ENCODE measurements at regions not wholly inside any gene's neighbourhood (a gene's known extent, or its start where the extent isn't known, plus 50 kb on each side); places are given as distances from the start of the nearest gene placed in this dataset.

DNA sequence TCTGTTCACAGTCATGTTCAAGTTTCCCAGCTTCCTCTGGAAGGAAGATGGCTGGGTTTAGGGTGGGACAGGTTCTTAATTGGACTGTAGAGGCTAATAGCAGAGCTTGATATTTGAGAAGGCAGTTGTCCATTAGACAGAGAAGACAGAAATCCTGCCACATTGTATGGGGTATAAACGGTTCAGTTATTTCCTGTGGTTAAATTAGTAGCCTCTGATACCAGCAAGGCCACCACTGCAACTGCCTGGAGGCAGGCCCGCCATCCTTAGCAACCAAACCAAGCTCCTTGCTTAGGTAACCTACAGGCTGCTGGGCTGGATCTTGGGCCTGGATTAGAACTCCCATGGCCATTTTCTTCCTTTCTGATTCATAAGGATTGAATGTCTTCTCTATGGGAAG is 1367.0 kb downstream of the PCDH7 start:
- no peaks in the 10 kb centered on the region for H3K4me1 ChIP-seq (ENCODE audit: control insufficient read depth, insufficient read depth, low read length)
- no peaks in the 10 kb centered on the region for H3K36me3 ChIP-seq (ENCODE audit: control insufficient read depth, insufficient read depth, low read length)
- intact Hi-C loops (cut with micrococcal nuclease) = no loop called here
- H3K9me3 ChIP-seq (ENCODE audit: control insufficient read depth, insufficient read depth, low read length) = peaks cover 14% of the 10 kb centered on the region
- peaks cover 8 to 15% of the 10 kb centered on the region in 2 donors for H3K9me3 Mint-ChIP-seq
- WGBS (ENCODE audit: insufficient coverage) = 85% methylated on average over 2 of the region's 2 CpGs
- H3K27me3 Mint-ChIP-seq (ENCODE audit: low read depth in 2 of 2) = no peaks in the 10 kb centered on the region
- DNase-seq = no peak
- no peak overlapping the region for H3K4me3 Mint-ChIP-seq
- H3K27ac Mint-ChIP-seq = no peak overlapping the region
- ATAC-seq = no peak
- no peak for TF ChIP-seq CTCF (IDR thresholded peaks at IDR 0.05)
- no peak overlapping the region for H3K4me3 ChIP-seq (ENCODE audit: low read length)
- no peaks in the 10 kb centered on the region for H3K27me3 ChIP-seq (ENCODE audit: control insufficient read depth, insufficient read depth, low read length)
- no peaks in the 10 kb centered on the region for H3K36me3 Mint-ChIP-seq
- H3K4me1 Mint-ChIP-seq = no peaks in the 10 kb centered on the region
- H3K27ac ChIP-seq (ENCODE audit: low read length) = no peak overlapping the region

- Mint-ChIP-seq H3K27ac (no peak overlapping the region), H3K27me3 (ENCODE audit: low read depth in 2 of 2) (no peaks in the 10 kb centered on the region), H3K4me1 (no peaks in the 10 kb centered on the region), H3K4me3 (no peak overlapping the region), H3K36me3 (peaks cover 8% of the 10 kb centered on the region), H3K9me3 (peaks cover 3 to 9% of the 10 kb centered on the region in 2 donors)
- TF ChIP-seq CTCF (IDR thresholded peaks at IDR 0.05) = no peak
- WGBS (ENCODE audit: insufficient coverage) = 80% methylated on average over 2 of the region's 2 CpGs
- H3K9me3 ChIP-seq (ENCODE audit: control insufficient read depth, insufficient read depth, low read length) = peaks cover 5% of the 10 kb centered on the region
- H3K4me1 ChIP-seq (ENCODE audit: control insufficient read depth, insufficient read depth, low read length) = no peaks in the 10 kb centered on the region
- no peak overlapping the region for H3K4me3 ChIP-seq (ENCODE audit: low read length)
- H3K36me3 ChIP-seq (ENCODE audit: control insufficient read depth, insufficient read depth, low read length) = no peaks in the 10 kb centered on the region
- DNase-seq = no peak
- no peaks in the 10 kb centered on the region for H3K27me3 ChIP-seq (ENCODE audit: control insufficient read depth, insufficient read depth, low read length)
- intact Hi-C loops (cut with micrococcal nuclease) = no loop called here
- no peak for ATAC-seq
- H3K27ac ChIP-seq (ENCODE audit: low read length) = no peak overlapping the region
These were observed 1374.8 kb downstream of the PCDH7 start for GRCh38 chr4:32094987-32095386.

DNA sequence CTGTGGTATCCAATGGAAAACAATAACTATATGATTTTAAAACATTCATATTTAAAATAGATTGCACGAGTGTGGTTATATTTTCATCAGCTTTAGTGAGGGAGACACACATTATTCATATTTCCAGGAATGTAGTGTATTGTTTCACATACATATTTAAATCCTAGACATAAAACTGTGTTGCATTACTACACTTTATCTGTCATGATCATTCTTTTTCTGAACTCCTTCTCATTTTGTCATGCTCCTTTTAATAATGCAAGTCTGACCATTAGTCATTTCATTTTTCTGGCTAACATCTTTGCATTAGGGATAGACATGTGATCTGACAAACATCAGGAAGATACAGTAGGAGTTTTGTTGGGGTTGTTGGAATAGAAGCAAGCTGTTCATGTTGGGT is 1382.7 kb downstream of the PCDH7 start:
- H3K36me3 Mint-ChIP-seq = no peaks in the 10 kb centered on the region
- intact Hi-C loops (cut with micrococcal nuclease) = no loop called here
- TF ChIP-seq CTCF (IDR thresholded peaks at IDR 0.05) = no peak
- Histone ChIP-seq H3K27me3 (ENCODE audit: control insufficient read depth, insufficient read depth, low read length) (no peaks in the 10 kb centered on the region), H3K27ac (ENCODE audit: low read length) (no peak overlapping the region), H3K9me3 (ENCODE audit: control insufficient read depth, insufficient read depth, low read length) (no peaks in the 10 kb centered on the region), H3K36me3 (ENCODE audit: control insufficient read depth, insufficient read depth, low read length) (no peaks in the 10 kb centered on the region), H3K4me3 (ENCODE audit: low read length) (no peak overlapping the region), H3K4me1 (ENCODE audit: control insufficient read depth, insufficient read depth, low read length) (no peaks in the 10 kb centered on the region)
- WGBS (ENCODE audit: insufficient coverage) = no CpG with 5 or more reads among the region's 1 CpG
- DNase-seq (no peak), ATAC-seq (no peak)
- no peaks in the 10 kb centered on the region for H3K27me3 Mint-ChIP-seq (ENCODE audit: low read depth in 2 of 2)
- H3K4me1 Mint-ChIP-seq = no peaks in the 10 kb centered on the region
- H3K9me3 Mint-ChIP-seq = peaks cover 4 to 16% of the 10 kb centered on the region in 2 donors
- H3K27ac Mint-ChIP-seq = no peak overlapping the region
- no peak overlapping the region for H3K4me3 Mint-ChIP-seq

DNA sequence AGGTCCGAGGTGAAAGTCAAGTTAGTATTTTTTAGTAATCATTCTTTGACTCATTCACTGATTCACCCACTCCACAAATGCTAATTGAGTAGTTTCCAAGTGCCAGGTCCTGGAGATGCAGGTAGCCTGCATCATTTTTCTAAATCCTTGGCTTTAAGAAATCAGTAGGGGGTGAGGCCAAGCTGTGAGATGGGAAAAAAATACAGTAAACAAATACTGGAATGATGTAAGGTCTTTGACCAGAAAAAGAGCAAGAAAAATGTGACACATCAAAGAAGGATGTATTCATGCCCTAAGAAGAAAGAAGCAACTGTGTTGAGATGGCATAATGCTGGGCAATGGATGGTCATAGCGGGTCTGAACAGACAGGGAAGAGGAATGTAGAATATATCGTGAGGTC is 1386.6 kb downstream of the PCDH7 start:
- Histone ChIP-seq H3K4me1 (ENCODE audit: control insufficient read depth, insufficient read depth, low read length) (no peaks in the 10 kb centered on the region), H3K27me3 (ENCODE audit: control insufficient read depth, insufficient read depth, low read length) (no peaks in the 10 kb centered on the region), H3K27ac (ENCODE audit: low read length) (no peak overlapping the region), H3K4me3 (ENCODE audit: low read length) (no peak overlapping the region), H3K36me3 (ENCODE audit: control insufficient read depth, insufficient read depth, low read length) (no peaks in the 10 kb centered on the region), H3K9me3 (ENCODE audit: control insufficient read depth, insufficient read depth, low read length) (no peaks in the 10 kb centered on the region)
- intact Hi-C loops (cut with micrococcal nuclease) = no loop called here
- Mint-ChIP-seq H3K9me3 (peaks cover 12 to 26% of the 10 kb centered on the region in 2 donors), H3K4me3 (no peak overlapping the region), H3K4me1 (no peaks in the 10 kb centered on the region), H3K27ac (no peak overlapping the region), H3K27me3 (ENCODE audit: low read depth in 2 of 2) (no peaks in the 10 kb centered on the region), H3K36me3 (no peaks in the 10 kb centered on the region)
- TF ChIP-seq CTCF (IDR thresholded peaks at IDR 0.05) = no peak
- ATAC-seq (no peak), DNase-seq (no peak)
- WGBS (ENCODE audit: insufficient coverage) = 93% methylated on average over 2 of the region's 3 CpGs

Data from natural killer cell (primary cell).